ENCODE measurements at regions not wholly inside any gene's neighbourhood (a gene's known extent, or its start where the extent isn't known, plus 50 kb on each side); places are given as distances from the start of the nearest gene placed in this dataset.
"Not testable (repeated sequence)": the region's sequence is repeated elsewhere in the genome, so short reads cannot be mapped to it uniquely, and the experiment has no call there.

GRCh38 chrX:109782994-109783700 is 50.1 kb upstream of the ACSL4 start:
- no peak for DNase-seq
- TF ChIP-seq CTCF (IDR thresholded peaks at IDR 0.05): no peak
- Mint-ChIP-seq H3K4me3 (no peak overlapping the region), H3K36me3 (ENCODE audit: low read depth) (no peaks in the 10 kb centered on the region), H3K27me3 (ENCODE audit: low read depth, poor library complexity) (peaks cover 5% of the 10 kb centered on the region), H3K4me1 (peaks cover 14% of the 10 kb centered on the region), H3K9me3 (no peaks in the 10 kb centered on the region), H3K27ac (no peak overlapping the region)

GRCh38 chrX:109783701-109784079 is 50.6 kb upstream of the ACSL4 start:
- H3K4me1 Mint-ChIP-seq: peaks cover 14% of the 10 kb centered on the region
- H3K9me3 Mint-ChIP-seq: no peaks in the 10 kb centered on the region
- no peaks in the 10 kb centered on the region for H3K36me3 Mint-ChIP-seq (ENCODE audit: low read depth)
- peaks cover 5% of the 10 kb centered on the region for H3K27me3 Mint-ChIP-seq (ENCODE audit: low read depth, poor library complexity)
- no peak for DNase-seq
- no peak for TF ChIP-seq CTCF (IDR thresholded peaks at IDR 0.05)
- no peak overlapping the region for H3K27ac Mint-ChIP-seq
- no peak overlapping the region for H3K4me3 Mint-ChIP-seq

GRCh38 chrX:109785053-109785452 is 52.0 kb upstream of the ACSL4 start:
- no peak for TF ChIP-seq CTCF (IDR thresholded peaks at IDR 0.05)
- H3K4me3 Mint-ChIP-seq: no peak overlapping the region

GRCh38 chrX:109790511-109790910 is 57.5 kb upstream of the ACSL4 start:
- not testable (repeated sequence) for DNase-seq; H3K36me3 Mint-ChIP-seq (ENCODE audit: low read depth); H3K27ac Mint-ChIP-seq; H3K4me3 Mint-ChIP-seq; H3K27me3 Mint-ChIP-seq (ENCODE audit: low read depth, poor library complexity)
- peaks cover 14% of the 10 kb centered on the region for H3K9me3 Mint-ChIP-seq
- H3K4me1 Mint-ChIP-seq: peaks cover 11% of the 10 kb centered on the region

More at GRCh38 chrX:109785053-109785452, 52.0 kb upstream of the ACSL4 start:
- Mint-ChIP-seq H3K4me1 (peaks cover 14% of the 10 kb centered on the region), H3K27me3 (ENCODE audit: low read depth, poor library complexity) (peaks cover 5% of the 10 kb centered on the region), H3K36me3 (ENCODE audit: low read depth) (no peaks in the 10 kb centered on the region), H3K27ac (no peak overlapping the region), H3K9me3 (no peaks in the 10 kb centered on the region)
- no peak for DNase-seq

- Mint-ChIP-seq H3K4me1 (peaks cover 11% of the 10 kb centered on the region), H3K27me3 (ENCODE audit: low read depth, poor library complexity) (peaks cover 6% of the 10 kb centered on the region), H3K36me3 (ENCODE audit: low read depth) (no peaks in the 10 kb centered on the region), H3K27ac (no peak overlapping the region), H3K4me3 (no peak overlapping the region), H3K9me3 (peaks cover 14% of the 10 kb centered on the region)
- no peak for TF ChIP-seq CTCF (IDR thresholded peaks at IDR 0.05)
- DNase-seq: no peak
Observed at GRCh38 chrX:109793191-109793590, 60.1 kb upstream of the ACSL4 start.

GRCh38 chrX:109795682-109796081 is 62.6 kb upstream of the ACSL4 start:
- H3K4me3 Mint-ChIP-seq: no peak overlapping the region
- TF ChIP-seq CTCF (IDR thresholded peaks at IDR 0.05): no peak
- no peaks in the 10 kb centered on the region for H3K36me3 Mint-ChIP-seq (ENCODE audit: low read depth)
- no peak for DNase-seq
- no peak overlapping the region for H3K27ac Mint-ChIP-seq
- H3K9me3 Mint-ChIP-seq: peaks cover 17% of the 10 kb centered on the region
- peaks cover 10% of the 10 kb centered on the region for H3K4me1 Mint-ChIP-seq
- H3K27me3 Mint-ChIP-seq (ENCODE audit: low read depth, poor library complexity): peaks cover 6% of the 10 kb centered on the region
